ENCODE measurements at regions not wholly inside any gene's neighbourhood (a gene's known extent, or its start where the extent isn't known, plus 50 kb on each side); places are given as distances from the start of the nearest gene placed in this dataset.
"Not testable (repeated sequence)": the region's sequence is repeated elsewhere in the genome, so short reads cannot be mapped to it uniquely, and the experiment has no call there.

- H3K4me3 ChIP-seq (ENCODE audit: low read depth, low read length): no peak overlapping the region
- no peak for TF ChIP-seq CTCF (IDR thresholded peaks at IDR 0.05; ENCODE audit: low read depth, low read length, missing control alignments)
- DNase-seq (ENCODE audit: low read depth): no peak
Observed at GRCh38 chr16:64276646-64277045, 845.2 kb downstream of the CDH11 start.

GRCh38 chr16:64272028-64272427 lies 849.8 kb downstream of the CDH11 start:
- TF ChIP-seq CTCF (IDR thresholded peaks at IDR 0.05; ENCODE audit: low read depth, low read length, missing control alignments): no peak
- H3K4me3 ChIP-seq (ENCODE audit: low read depth, low read length): no peak overlapping the region
- no peak for DNase-seq (ENCODE audit: low read depth)

GRCh38 chr16:64269756-64270155 lies 852.1 kb downstream of the CDH11 start:
- TF ChIP-seq CTCF (IDR thresholded peaks at IDR 0.05; ENCODE audit: low read depth, low read length, missing control alignments): no peak
- DNase-seq (ENCODE audit: low read depth): no peak
- no peak overlapping the region for H3K4me3 ChIP-seq (ENCODE audit: low read depth, low read length)

GRCh38 chr16:64265756-64266155 lies 856.1 kb downstream of the CDH11 start:
- no peak overlapping the region for H3K4me3 ChIP-seq (ENCODE audit: low read depth, low read length)
- DNase-seq (ENCODE audit: low read depth): no peak
- TF ChIP-seq CTCF (IDR thresholded peaks at IDR 0.05; ENCODE audit: low read depth, low read length, missing control alignments): no peak

- not testable (repeated sequence) for H3K4me3 ChIP-seq (ENCODE audit: low read depth, low read length); DNase-seq (ENCODE audit: low read depth)
Observed at GRCh38 chr16:64260631-64261401, 861.0 kb downstream of the CDH11 start.

- no peak for DNase-seq (ENCODE audit: low read depth)
- H3K4me3 ChIP-seq (ENCODE audit: low read depth, low read length): no peak overlapping the region
- TF ChIP-seq CTCF (IDR thresholded peaks at IDR 0.05; ENCODE audit: low read depth, low read length, missing control alignments): no peak
Observed at GRCh38 chr16:64254443-64255367, 867.2 kb downstream of the CDH11 start.

GRCh38 chr16:64253525-64253924 lies 868.3 kb downstream of the CDH11 start:
- DNase-seq (ENCODE audit: low read depth): no peak
- H3K4me3 ChIP-seq (ENCODE audit: low read depth, low read length): no peak overlapping the region
- no peak for TF ChIP-seq CTCF (IDR thresholded peaks at IDR 0.05; ENCODE audit: low read depth, low read length, missing control alignments)

Data from GM12864 (cell line).